Mesothelial cell of epicardium (in vitro differentiated cells): ENCODE measurements at regions not wholly inside any gene's neighbourhood (a gene's known extent, or its start where the extent isn't known, plus 50 kb on each side); places are given as distances from the start of the nearest gene placed in this dataset.
"Not testable (repeated sequence)": the region's sequence is repeated elsewhere in the genome, so short reads cannot be mapped to it uniquely, and the experiment has no call there.

Experiments used
- DNase-seq, 2 experiments: peaks; one replicate each; pipeline ENCODE4 v3.0.0; 2021; ENCODE audit warnings: low spot score in 2 of 2; ENCODE audit not compliant: unreplicated experiment in 2 of 2
- H3K27ac Mint-ChIP-seq: 2 replicates; pipeline ENCODE4 v1.8.0; 2021; ENCODE audit warnings: mixed read lengths
- H3K27me3 Mint-ChIP-seq: 2 replicates; pipeline ENCODE4 v1.8.0; 2021; ENCODE audit warnings: low read depth, mixed read lengths
- H3K36me3 Mint-ChIP-seq: 2 replicates; pipeline ENCODE4 v1.8.0; 2021; ENCODE audit warnings: mixed read lengths
- H3K4me1 Mint-ChIP-seq: 2 replicates; pipeline ENCODE4 v1.8.0; 2021; ENCODE audit warnings: mixed read lengths
- H3K4me3 Mint-ChIP-seq: 2 replicates; pipeline ENCODE4 v1.8.0; 2021; ENCODE audit warnings: mild to moderate bottlenecking, moderate library complexity, mixed read lengths
- H3K9me3 Mint-ChIP-seq: 2 replicates; pipeline ENCODE4 v1.8.0; 2021; ENCODE audit warnings: mixed read lengths
- TF ChIP-seq, protein P1 (sequence below): fragments of 200-600 bp; sonication (generic); IDR thresholded peaks from one replicate; pipeline ENCODE4 v1.5.0; 2021; ENCODE audit warnings: antibody characterized with exemption; ENCODE audit not compliant: unreplicated experiment

- Mint-ChIP-seq H3K9me3 (peaks cover 29% of the 10 kb centered on the region), H3K4me3 (no peak overlapping the region), H3K36me3 (peaks cover 4% of the 10 kb centered on the region), H3K27me3 (peaks cover 3% of the 10 kb centered on the region), H3K27ac (no peak overlapping the region), H3K4me1 (no peaks in the 10 kb centered on the region)
- TF ChIP-seq, protein P1, sequence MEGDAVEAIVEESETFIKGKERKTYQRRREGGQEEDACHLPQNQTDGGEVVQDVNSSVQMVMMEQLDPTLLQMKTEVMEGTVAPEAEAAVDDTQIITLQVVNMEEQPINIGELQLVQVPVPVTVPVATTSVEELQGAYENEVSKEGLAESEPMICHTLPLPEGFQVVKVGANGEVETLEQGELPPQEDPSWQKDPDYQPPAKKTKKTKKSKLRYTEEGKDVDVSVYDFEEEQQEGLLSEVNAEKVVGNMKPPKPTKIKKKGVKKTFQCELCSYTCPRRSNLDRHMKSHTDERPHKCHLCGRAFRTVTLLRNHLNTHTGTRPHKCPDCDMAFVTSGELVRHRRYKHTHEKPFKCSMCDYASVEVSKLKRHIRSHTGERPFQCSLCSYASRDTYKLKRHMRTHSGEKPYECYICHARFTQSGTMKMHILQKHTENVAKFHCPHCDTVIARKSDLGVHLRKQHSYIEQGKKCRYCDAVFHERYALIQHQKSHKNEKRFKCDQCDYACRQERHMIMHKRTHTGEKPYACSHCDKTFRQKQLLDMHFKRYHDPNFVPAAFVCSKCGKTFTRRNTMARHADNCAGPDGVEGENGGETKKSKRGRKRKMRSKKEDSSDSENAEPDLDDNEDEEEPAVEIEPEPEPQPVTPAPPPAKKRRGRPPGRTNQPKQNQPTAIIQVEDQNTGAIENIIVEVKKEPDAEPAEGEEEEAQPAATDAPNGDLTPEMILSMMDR, result no peak
- DNase-seq, result no peak
Observed at GRCh38 chr7:106444068-106444655, 159.4 kb upstream of the NAMPT start.

GRCh38 chr7:106443156-106443555 is 158.4 kb upstream of the NAMPT start:
- H3K27me3 Mint-ChIP-seq, result peaks cover 3% of the 10 kb centered on the region
- H3K4me3 Mint-ChIP-seq, result no peak overlapping the region
- no peaks in the 10 kb centered on the region for H3K4me1 Mint-ChIP-seq
- H3K27ac Mint-ChIP-seq, result no peak overlapping the region
- TF ChIP-seq, protein P1, result no peak
- DNase-seq, result no peak
- peaks cover 32% of the 10 kb centered on the region for H3K9me3 Mint-ChIP-seq
- peaks cover 4% of the 10 kb centered on the region for H3K36me3 Mint-ChIP-seq

DNA sequence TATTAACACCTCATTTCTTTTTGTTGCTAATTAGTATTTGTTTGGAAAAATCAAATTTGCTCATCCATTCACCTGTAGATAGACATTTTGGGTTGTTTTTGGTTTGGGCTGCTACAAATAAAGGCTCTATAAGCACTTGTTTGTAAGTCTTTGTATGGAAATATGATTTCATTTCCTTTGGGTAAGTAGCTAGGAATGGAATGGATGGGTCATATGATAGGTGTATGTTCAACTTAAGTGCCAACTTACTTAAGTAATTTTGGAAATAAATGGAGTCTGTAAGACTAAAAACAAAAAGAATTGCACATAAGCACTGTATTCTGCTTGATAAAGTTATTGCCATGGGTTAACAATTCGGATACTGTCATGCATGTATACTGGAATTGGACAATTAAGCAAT is 157.7 kb upstream of the NAMPT start:
- H3K4me1 Mint-ChIP-seq, result no peaks in the 10 kb centered on the region
- H3K27me3 Mint-ChIP-seq, result peaks cover 3% of the 10 kb centered on the region
- H3K9me3 Mint-ChIP-seq, result peaks cover 37% of the 10 kb centered on the region
- no peak for DNase-seq
- TF ChIP-seq, protein P1, result no peak
- H3K4me3 Mint-ChIP-seq, result no peak overlapping the region
- H3K27ac Mint-ChIP-seq, result no peak overlapping the region
- H3K36me3 Mint-ChIP-seq, result peaks cover 4% of the 10 kb centered on the region

GRCh38 chr7:106441343-106441742 is 156.6 kb upstream of the NAMPT start:
- not testable (repeated sequence) for H3K27ac Mint-ChIP-seq, H3K4me1 Mint-ChIP-seq, H3K36me3 Mint-ChIP-seq, DNase-seq, H3K4me3 Mint-ChIP-seq, H3K27me3 Mint-ChIP-seq
- H3K9me3 Mint-ChIP-seq, result peaks cover 37% of the 10 kb centered on the region

GRCh38 chr7:106436933-106437332 is 152.2 kb upstream of the NAMPT start:
- not testable (repeated sequence) for H3K36me3 Mint-ChIP-seq, H3K27me3 Mint-ChIP-seq, DNase-seq, H3K4me1 Mint-ChIP-seq, H3K27ac Mint-ChIP-seq, H3K4me3 Mint-ChIP-seq
- H3K9me3 Mint-ChIP-seq, result peaks cover 38% of the 10 kb centered on the region

GRCh38 chr7:106433377-106433776 is 148.6 kb upstream of the NAMPT start:
- H3K27me3 Mint-ChIP-seq, result peaks cover 2% of the 10 kb centered on the region
- peaks cover 2% of the 10 kb centered on the region for H3K4me1 Mint-ChIP-seq
- H3K36me3 Mint-ChIP-seq, result no peaks in the 10 kb centered on the region
- DNase-seq, result no peak
- H3K9me3 Mint-ChIP-seq, result peaks cover 15% of the 10 kb centered on the region
- H3K27ac Mint-ChIP-seq, result no peak overlapping the region
- TF ChIP-seq, protein P1, result no peak
- no peak overlapping the region for H3K4me3 Mint-ChIP-seq
